SK-N-SH (cell line): ENCODE measurements at regions not wholly inside any gene's neighbourhood (a gene's known extent, or its start where the extent isn't known, plus 50 kb on each side); places are given as distances from the start of the nearest gene placed in this dataset.

ENCODE experiments used
- CTCF ChIA-PET: fragments of 300-600, 350-600 bp; formaldehyde crosslinking; extraction: SDS; loops from one replicate; lab custom pipeline; 2021; lab: Yijun Ruan, JAX
- POLR2A ChIA-PET: fragments of 350-600 bp; sonication (Branson Sonifier 250); formaldehyde crosslinking; extraction: SDS; loops from one replicate; lab custom pipeline; 2020; ENCODE audit warnings: antibody characterized with exemption, inconsistent platforms; lab: Yijun Ruan, JAX
- DNase-seq: peaks from one replicate; pipeline ENCODE4 v3.0.0; 2012
- H2AFZ ChIP-seq: fragments of 200-600 bp; sonication (generic); 2 replicates; pipeline ENCODE4 v1.8.1; 2016; ENCODE audit warnings: antibody characterized with exemption, mild to moderate bottlenecking, low read depth
- H3F3A ChIP-seq: fragments of 200-600 bp; sonication (generic); replicated peaks from 2 replicates; pipeline ENCODE3; 2016; ENCODE audit warnings: antibody characterized with exemption, mild to moderate bottlenecking; ENCODE audit not compliant: insufficient read depth
- H3K27ac ChIP-seq, 2 experiments: fragments of 200-500 bp in 1 of 2; fragments of 200-600 bp in 1 of 2; sonication (Bioruptor generic) in 1 of 2; sonication (generic), shearing (Covaris generic) in 1 of 2; 2 replicates each; pipeline versions ENCODE4 v1.5.1 to v1.6.1; 2014 to 2016; ENCODE audit warnings: low read depth in 2 of 2, inconsistent platforms in 1 of 2, low read length in 1 of 2, mild to moderate bottlenecking in 1 of 2, mixed read lengths in 1 of 2
- H3K27me3 ChIP-seq: fragments of 200-600 bp; sonication (generic), shearing (Covaris generic); 2 replicates; pipeline ENCODE4 v1.6.1; 2016; ENCODE audit warnings: mixed run types; ENCODE audit not compliant: insufficient read depth
- H3K36me3 ChIP-seq, 2 experiments: fragments of 200-500 bp in 1 of 2; fragments of 200-600 bp in 1 of 2; sonication (Bioruptor generic) in 1 of 2; sonication (generic) in 1 of 2; replicated peaks in 1 of 2; 2 replicates each; pipeline versions ENCODE3 to v1.5.1; 2014 to 2016; ENCODE audit warnings: low read length in 1 of 2, mild to moderate bottlenecking in 1 of 2; ENCODE audit not compliant: insufficient read depth in 2 of 2, control insufficient read depth in 1 of 2
- H3K4me1 ChIP-seq, 2 experiments: fragments of 200-500 bp in 1 of 2; fragments of 200-600 bp in 1 of 2; sonication (Bioruptor generic) in 1 of 2; sonication (generic), shearing (Covaris generic) in 1 of 2; 2 replicates each; pipeline versions ENCODE4 v1.5.1 to v1.6.1; 2014 to 2016; ENCODE audit warnings: low read depth in 1 of 2, low read length in 1 of 2, mixed run types in 1 of 2; ENCODE audit not compliant: insufficient read depth in 2 of 2, control insufficient read depth in 1 of 2
- H3K4me2 ChIP-seq: fragments of 200-600 bp; sonication (generic), shearing (Covaris generic); 2 replicates; pipeline ENCODE4 v1.6.1; 2017; ENCODE audit warnings: mixed run types
- H3K4me3 ChIP-seq, 2 experiments: fragments of 200-500 bp in 1 of 2; fragments of 200-600 bp in 1 of 2; sonication (Bioruptor generic) in 1 of 2; sonication (generic), shearing (Covaris generic) in 1 of 2; 2 replicates each; pipeline versions ENCODE4 v1.5.1 to v1.8.1; 2014 to 2016; ENCODE audit warnings: low read depth in 2 of 2, inconsistent platforms in 1 of 2, low read length in 1 of 2, mild to moderate bottlenecking in 1 of 2, mixed read lengths in 1 of 2, moderate library complexity in 1 of 2
- H3K79me2 ChIP-seq: fragments of 200-600 bp; sonication (generic); 2 replicates; pipeline ENCODE4 v1.8.1; 2017; ENCODE audit warnings: mild to moderate bottlenecking; ENCODE audit not compliant: insufficient read depth
- H3K9ac ChIP-seq: fragments of 200-600 bp; sonication (generic); 2 replicates; pipeline ENCODE4 v1.6.1; 2017; ENCODE audit warnings: mixed run types
- H3K9me2 ChIP-seq: fragments of 200-600 bp; sonication (generic); 2 replicates; pipeline ENCODE4 v1.6.1; 2017; ENCODE audit warnings: mixed run types
- H3K9me3 ChIP-seq: fragments of 200-600 bp; sonication (generic); 2 replicates; pipeline ENCODE4 v1.6.1; 2017; ENCODE audit warnings: mixed run types, mild to moderate bottlenecking, moderate library complexity
- H4K20me1 ChIP-seq: fragments of 200-600 bp; sonication (generic); 2 replicates; pipeline ENCODE4 v1.6.1; 2017; ENCODE audit warnings: mild to moderate bottlenecking, mixed run types; ENCODE audit not compliant: insufficient read depth
- ELF1 ChIP-seq: IDR thresholded peaks from 2 replicates; pipeline ENCODE4 v1.4.0; 2012
- EP300 ChIP-seq, 2 experiments: IDR thresholded peaks; 2 replicates each; pipeline versions ENCODE4 v1.4.0 to v1.6.1; 2012; ENCODE audit warnings: borderline replicate concordance in 1 of 2, low read depth in 1 of 2, low read length in 1 of 2
- FOXM1 ChIP-seq: IDR thresholded peaks from 2 replicates; pipeline ENCODE4 v1.4.0; 2012; ENCODE audit warnings: low read depth, mild to moderate bottlenecking
- GATA2 ChIP-seq: sonication (generic); formaldehyde crosslinking; IDR thresholded peaks from 2 replicates; pipeline ENCODE4 v1.5.0; 2020; ENCODE audit warnings: mild to moderate bottlenecking, missing genetic modification reagents
- JUND ChIP-seq: IDR thresholded peaks from 2 replicates; pipeline ENCODE4 v1.4.0; 2012
- NFIC ChIP-seq: IDR thresholded peaks from 2 replicates; pipeline ENCODE4 v1.4.0; 2012; ENCODE audit warnings: borderline replicate concordance
- POLR2AphosphoS5 ChIP-seq: IDR thresholded peaks from 2 replicates; pipeline ENCODE4 v1.6.1; 2012; ENCODE audit warnings: low read depth, low read length
- RCOR1 ChIP-seq: fragments of 150-350 bp; IDR thresholded peaks from 2 replicates; pipeline ENCODE4 v1.6.1; 2017; ENCODE audit warnings: antibody characterized with exemption, low read length
- REST ChIP-seq: IDR thresholded peaks from 2 replicates; pipeline ENCODE4 v1.6.1; 2012; ENCODE audit warnings: mild to moderate bottlenecking, low read depth, low read length, moderate library complexity
- RFX5 ChIP-seq: IDR thresholded peaks from 2 replicates; pipeline ENCODE4 v1.6.1; 2012; ENCODE audit warnings: mild to moderate bottlenecking, improper control_type of control experiment, low read length
- SIN3A ChIP-seq: IDR thresholded peaks from 2 replicates; pipeline ENCODE4 v1.6.1; 2012; ENCODE audit warnings: low read depth, mild to moderate bottlenecking, low read length, moderate library complexity, borderline replicate concordance
- SMC3 ChIP-seq: IDR thresholded peaks from 2 replicates; pipeline ENCODE4 v1.6.1; 2012; ENCODE audit warnings: low read depth, low read length, improper control_type of control experiment
- TAF1 ChIP-seq: IDR thresholded peaks from 2 replicates; pipeline ENCODE4 v1.6.1; 2012; ENCODE audit warnings: low read depth, mild to moderate bottlenecking, low read length, moderate library complexity, borderline replicate concordance
- TCF12 ChIP-seq: IDR thresholded peaks from 2 replicates; pipeline ENCODE4 v1.4.0; 2012
- YY1 ChIP-seq: IDR thresholded peaks from 2 replicates; pipeline ENCODE4 v1.4.0; 2012; ENCODE audit warnings: low read depth, mild to moderate bottlenecking
- WGBS: methylation state at CpG from one replicate; pipeline ENCODE4 v1.1.6; 2017; ENCODE audit warnings: low lambda C conversion rate; 5-methylcytosine and 5-hydroxymethylcytosine counted together
- TF ChIP-seq, protein P1 (sequence below): fragments of 200-600 bp; sonication (generic); IDR thresholded peaks from 2 replicates; pipeline ENCODE4 v1.6.1; 2017; ENCODE audit warnings: antibody characterized with exemption, mild to moderate bottlenecking, moderate library complexity

GRCh38 chr2:43084699-43085091, 141.7 kb downstream of the ZFP36L2 start (continued):
- TF ChIP-seq GATA2 (CRISPR knock-in tag) (no peak), TCF12 (no peak), JUND (no peak), FOXM1 (no peak), POLR2AphosphoS5 (0 out of 2 replicates have a peak, but pooled peaks have one; percentile 29)
- TF ChIP-seq, protein P1, sequence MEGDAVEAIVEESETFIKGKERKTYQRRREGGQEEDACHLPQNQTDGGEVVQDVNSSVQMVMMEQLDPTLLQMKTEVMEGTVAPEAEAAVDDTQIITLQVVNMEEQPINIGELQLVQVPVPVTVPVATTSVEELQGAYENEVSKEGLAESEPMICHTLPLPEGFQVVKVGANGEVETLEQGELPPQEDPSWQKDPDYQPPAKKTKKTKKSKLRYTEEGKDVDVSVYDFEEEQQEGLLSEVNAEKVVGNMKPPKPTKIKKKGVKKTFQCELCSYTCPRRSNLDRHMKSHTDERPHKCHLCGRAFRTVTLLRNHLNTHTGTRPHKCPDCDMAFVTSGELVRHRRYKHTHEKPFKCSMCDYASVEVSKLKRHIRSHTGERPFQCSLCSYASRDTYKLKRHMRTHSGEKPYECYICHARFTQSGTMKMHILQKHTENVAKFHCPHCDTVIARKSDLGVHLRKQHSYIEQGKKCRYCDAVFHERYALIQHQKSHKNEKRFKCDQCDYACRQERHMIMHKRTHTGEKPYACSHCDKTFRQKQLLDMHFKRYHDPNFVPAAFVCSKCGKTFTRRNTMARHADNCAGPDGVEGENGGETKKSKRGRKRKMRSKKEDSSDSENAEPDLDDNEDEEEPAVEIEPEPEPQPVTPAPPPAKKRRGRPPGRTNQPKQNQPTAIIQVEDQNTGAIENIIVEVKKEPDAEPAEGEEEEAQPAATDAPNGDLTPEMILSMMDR: no peak

DNA sequence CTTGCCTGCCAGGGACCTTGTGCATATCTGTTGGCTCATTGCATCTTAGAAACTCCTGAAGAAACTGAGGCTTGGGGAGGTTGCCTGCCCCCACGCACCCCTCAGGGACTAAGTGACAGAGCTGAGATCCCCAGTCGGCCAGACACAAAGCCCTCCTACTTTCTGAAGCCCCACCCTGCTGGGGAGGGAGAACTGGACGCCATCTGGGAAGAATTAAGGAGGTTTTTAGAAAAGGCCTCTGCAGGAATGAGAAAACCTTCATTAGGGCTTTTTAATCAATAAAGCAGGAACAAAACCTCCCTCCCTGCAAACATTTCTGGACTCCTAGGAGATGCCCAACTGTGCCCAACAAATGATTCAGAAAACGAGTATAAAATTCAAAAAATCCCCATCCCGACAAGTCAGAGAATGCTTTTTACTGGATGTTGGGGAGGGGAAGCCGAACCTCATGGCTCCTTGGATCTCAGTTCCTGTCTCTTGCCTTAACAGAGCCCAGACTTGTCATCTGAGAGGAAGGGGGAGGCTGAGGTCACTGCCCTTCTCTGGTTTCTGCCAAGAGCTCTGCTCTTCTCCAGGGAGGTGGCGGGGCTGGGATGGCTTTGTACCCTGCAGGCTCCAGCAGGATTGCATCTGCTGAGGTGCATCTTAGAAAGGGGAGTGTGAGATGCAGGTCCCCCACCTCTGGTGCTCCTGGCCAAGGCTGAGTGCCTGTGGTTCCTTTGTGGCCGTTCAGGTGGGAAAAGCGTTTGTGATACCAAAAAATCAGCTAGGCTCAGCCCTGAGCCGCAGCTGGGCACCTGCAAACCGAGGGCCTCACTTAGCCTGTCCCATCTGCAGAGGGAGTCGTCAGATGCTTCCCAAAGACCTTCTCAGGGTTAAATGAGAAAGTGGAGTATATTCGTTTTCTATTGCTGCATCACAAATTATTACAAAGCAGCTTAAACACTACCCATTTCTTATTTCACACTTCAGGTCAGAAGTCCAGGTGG, 142.4 kb downstream of the ZFP36L2 start:
- 25% methylated on average over 12 of the region's 13 CpGs for WGBS
- Histone ChIP-seq H3K4me3 (0 out of 4 replicates have a peak overlapping the region, but pooled peaks of 1 of the 2 experiments have one; percentile 7), H3K27ac (peak overlapping the region; percentile 89 to 98), H2AFZ (no peak overlapping the region), H3K9me3 (no peaks in the 10 kb centered on the region), H3K9ac (peak overlapping the region; percentile 69), H4K20me1 (no peaks in the 10 kb centered on the region), H3K36me3 (no peaks in the 10 kb centered on the region), H3K4me2 (peak overlapping the region; percentile 63), H3K79me2 (0 out of 2 replicates have a peak, but pooled peaks cover 7% of the 10 kb centered on the region), H3K9me2 (no peaks in the 10 kb centered on the region), H3K27me3 (no peaks in the 10 kb centered on the region), H3K4me1 (peaks cover 58 to 67% of the 10 kb centered on the region in 2 experiments), H3F3A (peaks cover 46% of the 10 kb centered on the region)
- POLR2A ChIA-PET: interaction anchor here (1.0 to 2.0 kb wide), 3 partner anchors 56 to 143 kb away, joined by 3 to 5 read pairs (median 3); no protein-coding TSS in a partner anchor
- peak; percentile 75 for DNase-seq
- CTCF ChIA-PET: interaction anchor here (0.7 to 4.3 kb wide), 10 partner anchors 9 to 144 kb away, joined by 3 to 21 read pairs (median 4); partner anchors contain the start of gene ZFP36L2
- TF ChIP-seq JUND: no peak
- peak in 1 of 2 experiments; percentile 62; a peak in 2 of 4 replicates for TF ChIP-seq EP300 (IDR thresholded peaks at IDR 0.05; ENCODE audit: borderline replicate concordance in 1 of 2, low read depth in 1 of 2, low read length in 1 of 2)
- TF ChIP-seq RFX5: no peak
- no peak for TF ChIP-seq NFIC
- peak; percentile 24; the same call in 1 of the 2 replicates for TF ChIP-seq RCOR1
- TF ChIP-seq SIN3A: peak; percentile 46; the same call in 1 of the 2 replicates
- TF ChIP-seq YY1: no peak
- peak; percentile 14; the same call in 1 of the 2 replicates for TF ChIP-seq SMC3
- peak; percentile 8; the same call in 1 of the 2 replicates for TF ChIP-seq TAF1
- TF ChIP-seq REST: peak; percentile 70; the same call in 1 of the 2 replicates
- no peak for TF ChIP-seq ELF1
- TF ChIP-seq FOXM1: no peak
